GM23338 (cell line): ENCODE measurements at regions not wholly inside any gene's neighbourhood (a gene's known extent, or its start where the extent isn't known, plus 50 kb on each side); places are given as distances from the start of the nearest gene placed in this dataset.

Experiments
- ATAC-seq: fragments of 200-7000 bp; cut with Tn5 transposase; 3 replicates; pipeline ENCODE4 v1.9.1; 2020
- DNase-seq: peaks from one replicate; pipeline ENCODE4 v3.0.0-alpha.2; 2015; ENCODE audit warnings: low spot score
- H2AFZ ChIP-seq: fragments of 200-600 bp; sonication (generic); 2 replicates; pipeline ENCODE4 v1.8.0; 2016; ENCODE audit warnings: antibody characterized with exemption, mild to moderate bottlenecking, moderate library complexity
- H3F3A ChIP-seq: fragments of 200-600 bp; sonication (generic); replicated peaks from 2 replicates; pipeline ENCODE4 v1.8.0; 2017; ENCODE audit warnings: antibody characterized with exemption, mixed run types, low read depth
- H3K27ac ChIP-seq: fragments of 200-600 bp; sonication (generic); 2 replicates; pipeline ENCODE4 v1.6.1; 2016; ENCODE audit warnings: low read depth
- H3K27me3 ChIP-seq: fragments of 200-600 bp; sonication (generic); 2 replicates; pipeline ENCODE4 v1.8.0; 2016; ENCODE audit warnings: mild to moderate bottlenecking, mixed run types, moderate library complexity; ENCODE audit not compliant: insufficient read depth
- H3K36me3 ChIP-seq: fragments of 200-600 bp; sonication (generic); 2 replicates; pipeline ENCODE4 v1.8.0; 2016; ENCODE audit warnings: mild to moderate bottlenecking; ENCODE audit not compliant: insufficient read depth
- H3K4me1 ChIP-seq: fragments of 200-600 bp; sonication (generic); 2 replicates; pipeline ENCODE4 v1.8.0; 2016; ENCODE audit warnings: mild to moderate bottlenecking, moderate library complexity; ENCODE audit not compliant: insufficient read depth
- H3K4me2 ChIP-seq: fragments of 200-600 bp; sonication (generic); 2 replicates; pipeline ENCODE4 v1.7.1; 2017; ENCODE audit warnings: mixed run types
- H3K4me3 ChIP-seq: fragments of 200-600 bp; sonication (generic); 2 replicates; pipeline ENCODE4 v1.6.1; 2016; ENCODE audit warnings: mixed run types
- H3K79me2 ChIP-seq: fragments of 200-600 bp; sonication (generic); replicated peaks from 2 replicates; pipeline ENCODE4 v1.8.0; 2017; ENCODE audit warnings: mild to moderate bottlenecking; ENCODE audit not compliant: insufficient read depth
- H3K9me2 ChIP-seq: fragments of 200-600 bp; sonication (generic); 2 replicates; pipeline ENCODE4 v1.8.0; 2017; ENCODE audit not compliant: insufficient read depth
- H4K20me1 ChIP-seq: fragments of 200-600 bp; sonication (generic); replicated peaks from 2 replicates; pipeline ENCODE4 v1.8.0; 2017; ENCODE audit warnings: mild to moderate bottlenecking; ENCODE audit not compliant: insufficient read depth
- H3K27ac Mint-ChIP-seq: 2 replicates; pipeline ENCODE4 v1.8.0; 2020; ENCODE audit warnings: inconsistent platforms, mild to moderate bottlenecking, moderate library complexity, mixed read lengths
- H3K27me3 Mint-ChIP-seq: 3 replicates; pipeline ENCODE4 v1.8.0; 2022; ENCODE audit warnings: low read depth, mild to moderate bottlenecking, moderate library complexity, mixed read lengths, inconsistent platforms; ENCODE audit not compliant: insufficient read depth, poor library complexity
- H3K36me3 Mint-ChIP-seq: 3 replicates; pipeline ENCODE4 v1.8.0; 2021; ENCODE audit warnings: low read depth, mild to moderate bottlenecking, inconsistent platforms, moderate library complexity, mixed read lengths
- H3K4me1 Mint-ChIP-seq: 3 replicates; pipeline ENCODE4 v1.8.0; 2020; ENCODE audit warnings: mild to moderate bottlenecking, inconsistent platforms, mixed read lengths
- H3K4me3 Mint-ChIP-seq: 3 replicates; pipeline ENCODE4 v1.8.0; 2021; ENCODE audit warnings: moderate library complexity, mild to moderate bottlenecking, inconsistent platforms, mixed read lengths
- H3K9me3 Mint-ChIP-seq: 3 replicates; pipeline ENCODE4 v1.8.0; 2020; ENCODE audit warnings: moderate library complexity, mild to moderate bottlenecking, inconsistent platforms, mixed read lengths
- CREB1 ChIP-seq: fragments of 250-450 bp; sonication (Bioruptor Pico); IDR thresholded peaks from 2 replicates; pipeline ENCODE4 v1.5.0; 2020; ENCODE audit warnings: low read depth, mild to moderate bottlenecking, moderate library complexity
- CTCF ChIP-seq, 2 experiments: fragments of 200-600 bp in 1 of 2; sonication (generic) in 1 of 2; conservative IDR thresholded peaks; 2 replicates each; pipeline versions ENCODE4 v1.5.1 to v1.6.1; 2016 to 2017; ENCODE audit warnings: antibody characterized with exemption in 2 of 2, low read depth in 2 of 2, mild to moderate bottlenecking in 2 of 2, moderate library complexity in 1 of 2
- ETS1 ChIP-seq: IDR thresholded peaks from 2 replicates; pipeline ENCODE4 v1.6.1; 2016; ENCODE audit warnings: antibody characterized with exemption
- EZH2 ChIP-seq: fragments of 200-600 bp; sonication (generic); IDR thresholded peaks from one replicate; pipeline ENCODE4 v1.8.0; 2017; ENCODE audit warnings: antibody characterized with exemption, mild to moderate bottlenecking, low read depth; ENCODE audit not compliant: unreplicated experiment
- EZH2phosphoT487 ChIP-seq: fragments of 200-600 bp; sonication (generic); IDR thresholded peaks from one replicate; pipeline ENCODE4 v1.8.1; 2018; ENCODE audit warnings: antibody characterized with exemption; ENCODE audit not compliant: unreplicated experiment
- JUNB ChIP-seq: IDR thresholded peaks from one replicate; pipeline ENCODE4 v1.6.1; 2016; ENCODE audit warnings: antibody characterized with exemption; ENCODE audit not compliant: unreplicated experiment
- NANOG ChIP-seq: IDR thresholded peaks from 2 replicates; pipeline ENCODE4 v1.6.1; 2016; ENCODE audit warnings: antibody characterized with exemption, borderline replicate concordance
- POLR2AphosphoS5 ChIP-seq: IDR thresholded peaks from 2 replicates; pipeline ENCODE4 v1.6.1; 2016; ENCODE audit warnings: antibody characterized with exemption, low read depth
- REST ChIP-seq: IDR thresholded peaks from one replicate; pipeline ENCODE4 v1.6.1; 2018; ENCODE audit warnings: antibody characterized with exemption; ENCODE audit not compliant: unreplicated experiment
- STAT1 ChIP-seq: IDR thresholded peaks from one replicate; pipeline ENCODE4 v1.6.1; 2016; ENCODE audit warnings: antibody characterized with exemption; ENCODE audit not compliant: unreplicated experiment
- ZNF114 ChIP-seq: fragments of 250-450 bp; sonication (Bioruptor Pico); IDR thresholded peaks from 2 replicates; pipeline ENCODE4 v1.5.0; 2020; ENCODE audit warnings: mild to moderate bottlenecking, moderate library complexity
- ZNF331 ChIP-seq: fragments of 250-450 bp; sonication (Bioruptor Pico); IDR thresholded peaks from 2 replicates; pipeline ENCODE4 v1.5.0; 2020; ENCODE audit warnings: low read depth, mild to moderate bottlenecking, moderate library complexity
- ZNF462 ChIP-seq: fragments of 250-450 bp; sonication (Bioruptor Pico); IDR thresholded peaks from 2 replicates; pipeline ENCODE4 v1.5.0; 2020; ENCODE audit warnings: mild to moderate bottlenecking, moderate library complexity

GRCh38 chr2:64753399-64753798 is 99.7 kb upstream of the SERTAD2 start:
- Histone ChIP-seq H3K36me3 (no peaks in the 10 kb centered on the region), H3K9me2 (no peaks in the 10 kb centered on the region), H3K4me1 (peaks cover 11% of the 10 kb centered on the region), H3K4me3 (no peak overlapping the region), H2AFZ (no peak overlapping the region), H3K27ac (no peak overlapping the region), H3K27me3 (peaks cover 31% of the 10 kb centered on the region), H3K4me2 (no peak overlapping the region), H4K20me1 (no peaks in the 10 kb centered on the region), H3K79me2 (no peaks in the 10 kb centered on the region), H3F3A (peaks cover 5% of the 10 kb centered on the region; the same call in 1 of the 2 replicates)
- ATAC-seq (no peak), DNase-seq (no peak)
- peaks cover 10% of the 10 kb centered on the region for H3K27me3 Mint-ChIP-seq
- peaks cover 8% of the 10 kb centered on the region for H3K4me1 Mint-ChIP-seq
- TF ChIP-seq POLR2AphosphoS5 (no peak), CTCF (conservative IDR thresholded peaks at IDR 0.05; ENCODE audit: low read depth in 2 of 2) (no peak), ETS1 (no peak), NANOG (no peak), ZNF462 (CRISPR knock-in tag) (no peak), ZNF331 (CRISPR knock-in tag) (no peak), STAT1 (no peak), EZH2 (no peak), EZH2phosphoT487 (no peak), JUNB (no peak), CREB1 (CRISPR knock-in tag) (no peak), ZNF114 (CRISPR knock-in tag) (no peak), REST (no peak)
- H3K9me3 Mint-ChIP-seq: peaks cover 3% of the 10 kb centered on the region; the same call in 1 of the 3 replicates
- no peak overlapping the region for H3K4me3 Mint-ChIP-seq
- no peak overlapping the region for H3K27ac Mint-ChIP-seq
- H3K36me3 Mint-ChIP-seq: no peaks in the 10 kb centered on the region; the same call in 2 of the 3 replicates
